T1000 (cell line): ENCODE measurements at regions not wholly inside any gene's neighbourhood (a gene's known extent, or its start where the extent isn't known, plus 50 kb on each side); places are given as distances from the start of the nearest gene placed in this dataset.

Experiments used
- DNase-seq: peaks from one replicate; lab custom pipeline; 2025; ENCODE audit warnings: mixed read lengths; lab: John Stamatoyannopoulos, UW

DNA sequence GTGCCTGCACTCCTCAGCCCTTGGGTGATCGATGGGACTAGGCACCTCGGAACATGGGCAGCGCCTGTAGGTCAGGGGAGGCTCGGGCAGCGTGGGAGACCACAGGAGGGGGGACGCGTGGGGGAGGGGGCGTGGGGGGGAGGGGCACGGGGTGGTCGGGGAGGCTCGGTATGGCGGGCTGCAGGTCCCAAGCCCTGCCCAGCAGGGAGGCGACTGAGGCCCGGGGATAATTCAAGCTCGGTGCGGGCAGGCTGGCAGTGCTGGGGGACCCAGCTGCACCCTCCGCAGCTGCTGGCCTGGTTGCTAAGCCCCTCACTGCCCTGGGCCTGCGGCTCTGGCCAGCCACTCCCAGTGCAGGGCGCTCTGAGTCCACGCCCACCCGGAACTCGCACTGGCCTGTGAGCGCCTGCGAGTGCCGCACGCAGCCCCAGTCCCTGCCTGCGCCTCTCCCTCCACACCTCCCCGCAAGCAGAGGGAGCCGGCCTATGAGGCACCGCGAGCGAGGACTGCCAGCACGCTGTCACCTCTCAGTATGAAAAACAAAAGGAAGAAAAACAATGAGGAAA, 1698.3 kb upstream of the RAG2 start:
- DNase-seq, result no peak

DNA sequence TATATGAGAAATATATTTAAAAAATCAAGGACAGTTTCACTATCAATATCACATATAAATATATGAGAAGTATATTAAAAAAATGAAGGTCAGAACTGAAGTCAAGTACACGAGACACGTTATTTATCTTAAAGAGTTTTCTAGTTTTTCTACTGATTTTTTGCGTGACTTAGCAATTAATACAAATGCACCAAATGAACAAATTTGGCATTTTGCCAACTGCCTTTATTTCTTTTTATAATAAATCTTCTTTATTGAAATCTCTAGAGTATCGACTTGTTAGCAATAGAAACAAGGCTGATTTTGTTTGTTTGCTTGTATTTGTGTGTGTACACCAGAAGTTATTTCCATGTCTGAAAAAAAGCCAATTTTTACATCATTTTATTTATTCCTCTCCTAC, 1684.7 kb upstream of the RAG2 start:
- no peak for DNase-seq

DNA sequence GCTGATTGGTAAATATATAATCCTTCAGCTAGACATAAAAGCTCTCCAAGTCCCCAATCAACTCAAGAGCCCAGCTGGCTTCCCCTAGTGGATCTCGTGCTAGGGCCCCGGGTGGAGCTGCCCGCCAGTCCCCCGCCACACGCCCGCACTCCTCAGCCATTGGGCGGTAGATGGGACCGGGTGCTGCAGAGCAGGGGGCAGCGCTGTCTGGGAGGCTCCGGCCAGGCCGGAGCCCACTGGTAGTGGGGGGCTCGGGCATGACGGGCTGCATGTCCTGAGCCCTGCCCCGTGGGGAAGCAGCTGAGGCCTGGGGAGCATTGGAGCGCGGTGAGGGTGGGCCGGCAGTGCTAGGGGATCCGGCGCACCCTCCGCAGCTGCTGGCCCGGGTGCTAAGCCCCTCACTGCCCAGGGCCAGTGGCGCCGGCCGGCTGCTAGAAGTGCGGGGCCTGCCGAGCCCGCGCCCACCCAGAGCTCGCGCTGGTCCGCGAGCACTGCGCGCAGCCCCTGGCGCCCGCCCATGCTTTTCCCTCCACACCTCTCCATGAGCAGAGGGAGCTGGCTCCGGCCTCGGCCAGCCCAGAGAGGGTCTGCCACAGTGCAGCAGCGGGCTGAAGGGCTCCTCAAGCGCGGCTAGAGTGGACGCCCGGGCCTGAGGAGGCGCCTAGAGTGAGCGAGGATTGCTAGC, 1680.6 kb upstream of the RAG2 start:
- no peak for DNase-seq

DNA sequence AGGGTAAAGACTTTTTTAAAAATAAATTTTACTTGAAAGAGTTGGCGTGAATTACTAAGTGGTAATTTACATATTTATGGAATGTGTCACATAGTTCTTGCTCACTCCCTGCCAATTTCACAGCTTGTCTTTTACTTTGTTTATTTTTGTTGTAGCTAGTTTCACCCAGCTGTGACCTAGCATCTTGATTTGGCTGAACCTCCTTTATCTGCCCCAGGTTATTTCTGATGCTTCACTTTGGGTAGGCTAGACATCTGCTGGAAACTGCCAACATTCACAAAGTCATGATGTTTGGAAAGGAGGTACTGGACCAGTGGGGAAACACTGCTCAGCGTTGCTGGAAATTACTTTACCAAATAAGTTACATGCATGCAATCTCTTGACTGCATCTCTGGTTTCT, 1676.0 kb upstream of the RAG2 start:
- no peak for DNase-seq

DNA sequence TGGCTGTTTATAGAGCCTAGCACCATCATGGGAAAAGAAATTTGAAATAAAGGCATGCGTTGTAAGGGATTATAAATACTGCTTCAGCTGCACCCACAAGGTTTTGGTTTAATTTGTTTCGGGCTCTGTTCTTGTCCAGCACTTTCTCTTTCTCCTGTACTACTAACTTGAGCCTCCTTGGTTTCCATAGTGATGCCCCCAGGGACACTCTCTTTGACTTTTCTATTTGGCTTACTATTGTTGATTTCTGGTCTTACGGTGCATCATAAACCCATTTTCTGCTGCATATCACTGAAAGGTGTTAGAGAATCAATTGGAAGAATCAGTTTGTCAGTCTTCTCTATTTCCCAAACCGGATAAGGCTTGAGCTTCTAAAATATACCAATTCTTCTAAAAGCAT, 1674.3 kb upstream of the RAG2 start:
- DNase-seq, result no peak

DNA sequence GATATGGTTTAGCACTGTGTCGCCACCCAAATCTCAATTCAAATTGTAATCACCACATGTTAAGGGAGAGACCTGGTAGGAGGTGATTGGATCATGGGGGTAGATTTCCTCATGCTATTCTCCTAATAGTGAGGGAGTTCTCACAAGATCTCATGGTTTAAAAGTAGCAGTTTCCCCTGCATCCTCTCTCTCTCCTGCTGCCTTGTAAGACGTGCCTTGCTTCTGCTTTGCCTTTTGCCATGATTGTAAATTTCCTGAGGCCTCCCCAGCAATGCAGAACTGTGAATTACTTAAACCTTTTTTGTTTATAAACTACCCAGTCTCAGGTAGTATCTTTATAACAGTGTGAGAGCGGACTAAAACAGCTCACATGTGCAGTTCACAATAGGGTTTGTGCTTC, 1668.7 kb upstream of the RAG2 start:
- DNase-seq, result no peak

DNA sequence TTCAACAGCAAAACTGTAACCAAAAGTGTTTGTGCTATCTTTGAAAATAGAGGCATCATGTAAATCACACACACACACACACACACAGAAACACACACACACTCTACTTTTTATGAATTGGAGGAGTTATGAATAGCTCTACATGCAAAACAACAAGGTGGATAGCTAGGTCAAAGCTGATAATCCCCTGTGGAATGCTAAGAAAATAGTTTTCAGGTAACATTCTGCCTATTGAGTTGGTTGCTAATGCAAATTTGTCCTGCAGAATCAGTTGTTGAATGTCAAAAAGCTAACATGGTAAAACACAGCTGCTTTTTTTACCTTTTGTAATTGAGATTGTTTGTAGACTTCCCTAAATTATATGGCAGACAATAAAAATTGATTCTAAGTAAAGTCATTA, 1658.4 kb upstream of the RAG2 start:
- no peak for DNase-seq

DNA sequence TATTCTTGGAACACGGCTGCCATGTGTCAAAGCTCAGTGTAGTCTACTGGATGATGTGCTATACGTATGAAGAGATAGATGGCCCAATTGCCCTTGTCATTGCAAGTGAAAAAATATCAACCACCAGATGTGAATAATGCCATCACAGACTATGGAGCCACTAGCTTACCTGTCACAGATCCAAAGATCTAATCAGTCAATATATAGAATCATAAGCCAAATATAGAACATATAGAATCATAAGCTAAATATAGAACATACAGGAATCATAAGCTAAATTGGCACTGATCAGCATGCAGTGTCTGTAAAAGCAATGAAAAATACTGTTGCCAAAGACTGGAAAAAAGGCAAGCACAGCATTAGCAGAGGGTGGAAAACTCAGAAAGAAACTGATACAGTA, 1656.9 kb upstream of the RAG2 start:
- no peak for DNase-seq

DNA sequence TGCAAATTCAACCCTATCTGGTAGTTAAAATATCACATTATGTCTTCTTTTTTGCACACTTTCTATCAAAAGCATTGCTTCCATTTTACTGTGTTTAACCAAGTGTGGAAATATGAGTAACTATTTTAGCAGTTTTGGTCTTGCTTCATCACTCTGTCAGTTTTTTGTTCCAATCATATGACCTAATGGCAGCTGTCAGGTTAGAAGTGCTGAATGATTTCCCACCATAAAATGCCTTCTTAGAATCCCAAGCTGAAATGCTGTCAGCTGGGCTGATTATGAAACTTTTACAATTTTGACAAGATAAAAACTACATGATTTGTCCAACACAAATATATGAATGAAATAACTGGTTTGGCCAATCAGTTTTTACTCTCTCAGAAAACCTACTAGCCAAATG, 1654.6 kb upstream of the RAG2 start:
- DNase-seq, result no peak

DNA sequence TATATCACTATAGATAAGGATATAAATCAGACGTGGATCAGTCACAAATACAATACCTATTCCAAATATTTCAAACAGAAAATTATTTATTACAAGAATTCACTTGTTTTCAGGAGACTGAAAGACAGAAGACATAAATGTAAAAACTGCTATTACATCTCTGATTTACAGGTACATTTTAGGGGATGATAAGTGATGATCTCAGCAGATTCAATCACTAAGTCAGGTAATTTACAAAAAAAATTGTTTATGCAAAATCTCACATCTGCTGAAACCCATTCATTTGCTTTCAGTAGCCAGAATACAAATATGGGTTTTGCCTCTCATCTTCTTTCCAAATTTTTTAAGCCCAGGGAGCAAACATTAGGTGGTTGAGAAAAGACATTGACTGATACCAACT, 1648.4 kb upstream of the RAG2 start:
- no peak for DNase-seq

DNA sequence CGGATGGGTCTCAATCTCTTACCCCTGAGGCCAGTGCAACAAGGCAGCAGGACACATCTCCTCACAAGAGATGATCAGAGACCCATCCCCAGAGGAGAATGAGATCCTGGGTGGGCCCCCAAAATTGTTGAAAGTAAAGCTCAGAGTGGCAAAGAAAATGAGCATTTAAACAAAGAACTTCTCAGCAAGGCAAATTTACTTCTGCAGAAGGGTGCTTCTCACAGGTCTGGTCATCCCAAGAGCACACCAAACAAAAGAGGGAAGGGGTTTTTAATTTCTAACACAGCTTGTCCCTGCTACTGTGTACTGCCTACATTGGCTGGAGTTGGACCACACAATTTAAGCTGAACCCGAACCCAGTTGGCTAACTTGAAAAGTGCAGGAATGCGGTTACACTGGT, 1628.6 kb upstream of the RAG2 start:
- no peak for DNase-seq

DNA sequence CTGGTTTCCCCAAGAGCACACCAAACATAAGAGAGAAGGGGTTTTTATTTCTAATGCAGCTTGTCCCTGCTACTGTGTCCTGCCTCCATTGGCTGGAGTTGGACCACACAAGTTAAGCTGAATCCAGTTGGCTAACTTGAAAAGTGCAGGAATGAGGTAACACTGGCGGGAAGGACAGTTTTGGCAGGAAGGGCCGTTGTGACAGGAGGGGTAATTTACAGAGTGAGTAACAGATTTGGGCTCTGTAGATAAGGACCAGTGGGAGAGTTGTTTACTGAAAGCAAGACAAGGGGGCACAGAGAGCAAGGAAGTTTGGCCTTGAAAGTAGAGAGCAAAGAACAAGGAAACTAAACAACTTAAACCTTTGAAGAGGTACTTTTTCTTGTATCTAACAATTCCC, 1623.3 kb upstream of the RAG2 start:
- DNase-seq, result no peak

DNA sequence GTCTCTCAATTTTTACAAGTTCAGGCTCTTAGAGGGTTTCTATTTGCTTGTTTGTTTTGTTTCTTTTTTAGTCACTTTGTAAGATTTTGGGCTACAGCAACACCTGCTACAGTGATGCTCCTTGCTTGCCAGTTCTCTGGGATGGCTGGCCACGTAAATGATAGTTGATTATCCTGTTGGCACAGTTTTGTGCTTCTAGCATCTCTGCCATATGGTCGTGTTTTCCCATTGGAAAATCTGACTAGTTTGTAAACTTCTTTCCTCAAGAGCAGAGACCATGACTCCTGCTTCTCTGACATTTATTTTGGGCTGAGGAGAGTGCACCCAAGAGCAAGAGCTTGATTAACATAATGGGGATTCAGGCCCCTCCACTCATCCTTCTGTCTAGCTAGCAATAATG, 1621.6 kb upstream of the RAG2 start:
- no peak for DNase-seq

DNA sequence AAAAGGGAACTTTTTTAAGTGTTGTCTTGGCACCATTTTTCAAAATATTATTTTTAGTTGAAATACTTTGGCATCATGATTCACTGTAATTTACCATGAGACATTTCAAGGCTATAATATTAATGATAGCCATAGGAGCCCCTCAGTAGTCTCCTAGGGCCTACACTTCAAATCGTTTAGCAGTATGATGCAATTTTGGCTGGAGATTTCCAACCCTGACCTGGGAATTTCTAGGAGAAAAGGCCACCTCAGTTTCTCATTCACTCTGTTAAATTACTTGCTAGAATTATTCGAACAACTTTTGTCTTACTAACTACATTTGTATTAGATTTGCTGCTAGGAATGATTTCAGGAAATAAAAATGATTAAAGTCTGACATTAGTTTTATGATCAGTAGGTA, 1610.9 kb upstream of the RAG2 start:
- no peak for DNase-seq

DNA sequence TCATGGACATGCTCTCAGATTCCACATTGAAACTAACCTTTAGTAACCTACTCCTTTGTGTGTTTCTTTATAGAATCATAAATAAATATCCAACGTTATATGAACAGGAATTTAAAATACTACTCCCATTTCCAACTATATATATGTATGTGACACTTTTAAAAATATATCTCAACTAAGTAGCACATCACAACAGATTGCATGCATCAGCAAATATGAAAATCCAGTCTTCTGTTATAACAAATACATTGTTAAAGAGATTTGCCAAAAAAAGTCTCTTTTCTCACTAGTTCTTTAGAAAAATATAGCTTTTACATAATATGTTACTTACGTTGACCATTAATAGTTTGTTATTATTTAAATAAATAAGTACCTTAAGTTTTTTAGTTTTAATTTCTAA, 1608.6 kb upstream of the RAG2 start:
- no peak for DNase-seq

DNA sequence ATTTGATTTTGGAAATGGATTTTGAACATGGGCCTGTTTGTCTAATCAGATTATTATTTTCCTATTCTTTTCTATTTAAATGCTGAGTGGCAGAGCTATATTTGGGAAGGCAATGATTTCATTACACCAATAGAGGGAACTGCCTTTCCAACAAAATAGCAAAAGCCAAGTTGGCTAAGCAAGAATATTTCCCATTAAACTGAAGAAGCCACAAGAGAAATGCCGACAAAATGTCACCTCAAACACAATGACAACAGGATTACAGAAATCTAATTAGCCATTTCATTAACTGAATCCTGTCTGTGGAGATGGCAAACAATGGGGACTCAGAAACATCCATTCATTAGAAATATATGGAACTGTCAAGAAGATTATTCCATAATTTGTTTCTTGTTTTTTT, 1593.1 kb upstream of the RAG2 start:
- DNase-seq, result no peak

DNA sequence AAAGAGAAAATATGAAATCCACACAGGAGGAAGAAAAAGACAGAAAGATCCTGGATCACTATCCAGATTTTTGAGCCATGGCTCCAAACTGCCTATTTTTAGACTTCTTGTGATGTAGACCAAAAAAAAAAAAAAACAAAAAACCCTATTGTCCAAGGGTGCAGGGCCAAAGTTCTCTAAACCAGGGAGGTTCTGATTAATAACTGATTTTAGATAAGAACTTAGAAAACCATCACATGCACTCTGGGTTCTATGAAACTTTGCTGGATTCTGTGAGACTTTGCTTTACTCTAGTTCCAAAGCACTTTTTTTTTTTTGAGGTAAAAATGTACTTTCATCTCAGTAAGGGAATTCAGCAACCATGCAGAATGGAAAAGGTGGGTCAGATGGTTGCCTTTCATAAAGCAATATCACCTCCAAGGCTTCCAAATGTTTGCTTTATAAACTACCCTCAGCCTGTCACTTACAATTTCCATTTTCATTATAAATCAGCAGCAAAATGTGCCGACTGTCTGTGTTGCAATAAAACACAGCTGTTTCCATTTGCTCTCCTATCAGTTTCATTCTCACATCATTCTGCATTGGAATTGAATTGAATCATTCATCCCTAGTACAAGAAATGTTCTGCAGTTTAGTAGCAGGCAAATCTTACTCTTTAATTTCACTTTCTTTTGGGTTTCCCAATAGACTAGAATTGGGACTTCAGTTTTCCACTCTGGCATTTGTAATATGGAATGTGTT, 1584.3 kb upstream of the RAG2 start:
- DNase-seq, result no peak

DNA sequence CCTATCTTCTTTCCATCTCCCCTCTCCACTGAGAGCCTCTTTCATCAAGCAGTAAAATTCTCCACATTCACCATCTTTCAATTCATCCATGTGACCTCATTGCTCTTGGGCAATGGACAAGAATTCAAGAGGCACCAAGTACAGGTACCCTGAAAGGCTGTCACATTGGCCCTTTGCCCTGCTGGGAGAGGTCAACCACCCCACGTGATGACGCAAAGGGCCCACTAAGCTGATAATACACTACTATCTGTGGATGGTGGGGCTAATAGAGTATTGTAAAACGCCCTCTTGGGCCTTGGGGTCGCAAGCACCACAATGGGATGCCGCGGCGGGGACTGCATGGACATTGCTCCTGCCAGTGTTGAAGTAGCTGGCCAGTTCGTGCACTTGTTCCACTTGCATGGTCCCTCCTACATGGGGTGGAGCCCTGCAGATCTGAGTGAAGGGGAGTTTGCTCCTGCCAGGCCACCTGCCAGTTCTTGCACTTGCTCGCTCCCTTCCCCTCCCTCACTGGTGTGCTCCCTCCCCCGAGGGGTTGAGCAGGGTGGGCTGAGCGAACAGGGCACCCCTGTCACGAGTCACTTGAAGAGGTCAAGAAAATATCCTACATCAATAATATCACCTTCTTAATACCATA, 1578.8 kb upstream of the RAG2 start:
- no peak for DNase-seq

DNA sequence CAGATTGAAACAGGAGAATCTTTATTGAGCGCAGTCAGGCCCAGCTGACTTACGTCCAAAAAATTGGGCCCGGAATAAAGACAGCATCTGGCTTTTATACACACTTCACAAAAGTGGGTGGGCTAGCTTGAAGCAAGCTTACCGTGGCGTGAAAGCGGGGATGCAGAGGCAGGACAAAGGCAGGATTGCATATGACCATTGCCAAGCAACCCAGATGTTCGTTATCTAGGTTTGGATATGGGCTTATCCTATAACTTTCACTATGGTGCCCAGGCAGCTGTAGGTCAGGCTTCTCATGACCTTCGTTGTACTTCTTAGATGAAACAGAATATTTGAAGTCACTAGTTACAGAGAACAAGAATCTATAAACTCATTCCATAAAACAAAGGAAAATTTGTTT, 1575.6 kb upstream of the RAG2 start:
- DNase-seq, result no peak

DNA sequence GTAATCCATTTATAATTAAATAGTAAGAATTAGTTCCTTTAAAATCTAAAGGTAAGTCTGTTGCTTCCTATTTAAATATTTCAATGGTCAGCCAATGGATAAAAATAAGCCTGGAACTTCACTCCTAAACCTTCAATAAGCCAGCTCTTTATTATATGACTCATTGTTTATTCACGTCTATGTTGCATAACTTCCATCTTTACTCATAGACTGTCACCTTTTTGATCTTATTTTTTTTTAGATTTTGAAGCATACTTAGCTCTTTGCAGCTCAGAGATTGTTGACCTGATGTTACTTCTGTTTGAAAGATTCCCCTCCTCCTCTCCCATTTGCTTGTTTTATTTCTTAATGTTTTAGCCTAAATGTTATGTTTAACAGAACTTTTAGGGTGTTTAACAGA, 1571.2 kb upstream of the RAG2 start:
- DNase-seq, result no peak

DNA sequence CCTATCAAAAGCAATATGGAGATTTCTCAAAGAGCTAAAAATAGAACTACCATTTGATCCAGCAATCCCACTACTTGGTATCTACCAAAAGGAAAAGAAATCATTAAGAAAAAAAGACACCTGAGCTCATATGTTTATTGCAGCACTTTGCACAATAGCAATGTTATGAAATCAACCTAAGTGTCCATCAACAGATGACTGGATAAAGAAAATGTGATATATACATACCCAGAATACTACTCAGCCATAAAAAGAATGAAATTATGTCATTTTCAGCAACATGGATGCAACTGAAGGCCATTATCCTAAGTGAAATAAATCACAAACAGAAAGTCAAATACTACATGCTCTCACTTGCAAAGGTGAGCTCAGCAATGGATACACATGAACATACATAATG, 1565.5 kb upstream of the RAG2 start:
- DNase-seq, result no peak

DNA sequence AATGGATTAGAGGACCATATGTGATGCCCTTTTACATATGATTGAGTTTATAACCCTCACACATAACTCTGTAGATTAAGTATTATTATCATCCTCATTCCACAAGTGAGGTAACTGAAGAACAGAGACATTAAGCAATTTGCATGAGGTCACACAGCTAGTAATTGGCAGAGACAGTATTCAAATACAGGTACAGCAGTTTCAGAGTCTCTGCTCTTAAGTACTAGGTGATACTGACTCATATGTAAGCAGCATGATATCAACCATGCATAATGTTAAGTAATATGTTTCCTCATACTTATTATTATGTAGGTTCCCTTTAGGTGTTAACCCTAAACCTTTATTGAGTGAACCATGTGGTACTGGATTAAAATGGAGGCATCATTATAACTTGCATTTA, 1562.4 kb upstream of the RAG2 start:
- DNase-seq, result no peak

DNA sequence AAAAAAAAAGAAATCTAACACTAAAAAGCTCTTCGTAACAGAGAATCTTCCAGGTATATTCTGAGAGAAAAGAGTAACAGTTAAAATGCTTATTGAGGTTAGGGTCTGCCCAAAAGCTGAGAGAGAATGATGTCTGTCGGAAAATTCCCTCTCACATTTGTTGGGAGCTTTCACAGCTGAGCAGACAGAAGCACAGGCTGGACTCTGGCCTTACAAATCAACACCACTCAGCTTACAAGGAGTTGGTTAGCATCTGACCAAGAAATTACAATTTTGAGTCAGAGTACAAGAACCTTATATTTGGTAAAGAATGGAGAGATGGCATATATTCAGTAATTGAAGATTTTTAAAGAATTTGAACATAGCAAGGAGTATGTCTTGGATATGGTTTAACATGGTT, 1561.0 kb upstream of the RAG2 start:
- DNase-seq, result no peak
